H54 (cell line): ENCODE measurements at regions not wholly inside any gene's neighbourhood (a gene's known extent, or its start where the extent isn't known, plus 50 kb on each side); places are given as distances from the start of the nearest gene placed in this dataset.
"Not testable (repeated sequence)": the region's sequence is repeated elsewhere in the genome, so short reads cannot be mapped to it uniquely, and the experiment has no call there.

Source experiments
- DNase-seq: peaks from one replicate; pipeline ENCODE4 v3.0.0; 2011; ENCODE audit warnings: low spot score, mixed read lengths; ENCODE audit not compliant: insufficient read length
- FAIRE-seq: peaks from 3 replicates; lab custom pipeline; 2011; peaks lifted over from hg19 to GRCh38; lab: Jason Lieb, UNC
- POLR2A ChIP-seq: IDR thresholded peaks from 2 replicates; pipeline ENCODE4 v1.6.1; 2011; ENCODE audit warnings: low read depth, mild to moderate bottlenecking, low read length

GRCh38 chr10:61219696-61220095 is 233.5 kb downstream of the TMEM26 start:
- no peak for DNase-seq
- no peak for FAIRE-seq
- no peak for TF ChIP-seq POLR2A

- DNase-seq, result no peak
- no peak for TF ChIP-seq POLR2A
- FAIRE-seq, result no peak
Observed at GRCh38 chr10:61217851-61218565, 235.2 kb downstream of the TMEM26 start.

GRCh38 chr10:61215246-61215645 is 237.9 kb downstream of the TMEM26 start:
- FAIRE-seq, result no peak
- TF ChIP-seq POLR2A, result no peak

DNA sequence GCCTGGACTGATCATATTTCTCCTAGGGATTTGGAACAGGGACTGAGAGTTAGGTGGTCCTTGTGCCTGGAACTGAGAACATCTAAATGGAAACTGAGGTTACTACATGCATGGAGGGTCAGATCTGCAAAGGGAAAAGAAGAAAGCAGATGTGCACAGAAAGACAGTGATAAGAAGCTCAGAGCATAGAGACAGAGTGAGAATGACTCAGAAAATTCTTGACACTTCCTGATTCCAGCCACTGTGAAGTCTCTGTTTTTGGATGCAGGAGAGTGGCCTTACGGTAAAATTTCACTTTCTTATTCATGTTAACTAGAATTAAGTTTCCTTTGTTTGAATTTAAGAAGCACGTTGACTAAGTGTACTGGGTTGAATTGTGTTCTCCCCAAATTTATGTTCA is 241.7 kb downstream of the TMEM26 start:
- FAIRE-seq (no peak), DNase-seq (no peak)
- no peak for TF ChIP-seq POLR2A

More at GRCh38 chr10:61215246-61215645, 237.9 kb downstream of the TMEM26 start:
- DNase-seq, result no peak

- FAIRE-seq, result no peak
- TF ChIP-seq POLR2A, result no peak
Observed at GRCh38 chr10:61197057-61197456, 253.1 kb upstream of the RHOBTB1 start.

GRCh38 chr10:61195211-61195610 is 251.2 kb upstream of the RHOBTB1 start:
- DNase-seq (no peak), FAIRE-seq (no peak)
- TF ChIP-seq POLR2A, result no peak

More at GRCh38 chr10:61197057-61197456, 253.1 kb upstream of the RHOBTB1 start:
- no peak for DNase-seq

- FAIRE-seq, result not testable (repeated sequence)
Observed at GRCh38 chr10:61192589-61192988, 248.6 kb upstream of the RHOBTB1 start.

DNA sequence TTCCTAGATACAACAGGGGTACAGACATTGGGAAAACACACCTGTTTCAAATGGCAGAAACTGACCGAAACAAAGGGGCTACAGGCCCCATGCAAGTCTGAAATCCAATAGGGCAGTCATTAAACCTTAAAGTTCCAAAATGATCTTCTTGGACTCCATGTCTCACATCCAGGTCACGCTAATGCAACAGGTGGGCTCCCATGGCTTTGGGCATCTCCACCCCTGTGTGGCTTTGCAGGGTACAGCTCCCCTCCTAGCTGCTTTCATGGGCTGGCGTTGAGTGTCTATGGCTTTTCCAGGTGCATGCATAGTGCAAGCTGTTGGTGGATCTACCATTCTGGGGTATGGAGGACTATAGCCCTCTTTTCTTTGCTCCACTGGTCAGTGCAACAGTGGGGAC is 248.1 kb upstream of the RHOBTB1 start:
- FAIRE-seq, result no peak

More at GRCh38 chr10:61192589-61192988, 248.6 kb upstream of the RHOBTB1 start:
- not testable (repeated sequence) for DNase-seq

DNA sequence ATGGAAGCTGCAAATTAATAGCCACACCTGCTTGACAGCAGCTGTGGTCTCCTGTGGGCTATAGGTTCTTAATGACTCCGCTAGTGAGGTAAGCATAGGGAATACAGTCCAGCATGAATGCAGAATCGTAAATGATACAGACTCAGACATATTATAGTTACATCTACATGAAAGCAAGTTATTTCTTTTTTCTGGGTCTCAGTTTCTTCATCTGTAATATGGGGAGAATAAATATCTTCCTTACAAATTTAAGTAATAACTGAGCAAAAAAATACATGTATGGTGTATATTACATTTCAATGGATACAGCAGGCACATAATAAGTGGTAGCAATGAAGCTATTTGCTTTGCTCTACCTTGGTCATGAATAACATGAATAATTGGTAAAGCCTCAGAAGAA is 245.9 kb upstream of the RHOBTB1 start:
- no peak for DNase-seq
- FAIRE-seq, result no peak
- TF ChIP-seq POLR2A, result no peak

More for the DNA sequence above, 248.1 kb upstream of the RHOBTB1 start:
- no peak for DNase-seq
- TF ChIP-seq POLR2A, result no peak

GRCh38 chr10:61188691-61189090 is 244.7 kb upstream of the RHOBTB1 start:
- DNase-seq, result no peak
- FAIRE-seq, result no peak
- no peak for TF ChIP-seq POLR2A

GRCh38 chr10:61188101-61188500 is 244.1 kb upstream of the RHOBTB1 start:
- DNase-seq (no peak), FAIRE-seq (no peak)
- no peak for TF ChIP-seq POLR2A

DNA sequence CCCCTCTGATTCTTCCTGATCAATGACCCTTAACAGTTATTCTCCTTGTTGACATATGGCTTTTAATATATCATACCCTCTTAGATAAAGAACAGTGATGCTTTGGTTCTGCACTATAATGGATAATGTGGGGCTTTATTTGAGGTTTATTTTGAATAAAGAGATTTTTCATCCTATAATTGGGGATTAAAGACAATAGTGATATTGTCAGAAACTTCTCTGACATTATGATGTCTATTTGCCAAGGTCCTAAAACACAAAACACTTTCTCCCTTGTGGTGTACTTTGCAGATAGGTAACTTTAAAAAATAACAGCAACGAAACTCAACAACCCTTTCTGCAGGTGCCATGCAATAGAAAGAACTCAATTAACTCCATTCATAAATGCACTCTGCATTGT is 243.6 kb upstream of the RHOBTB1 start:
- no peak for TF ChIP-seq POLR2A
- DNase-seq (no peak), FAIRE-seq (no peak)

GRCh38 chr10:61186408-61186807 is 242.4 kb upstream of the RHOBTB1 start:
- no peak for TF ChIP-seq POLR2A
- FAIRE-seq (no peak), DNase-seq (no peak)

GRCh38 chr10:61184429-61184828 is 240.4 kb upstream of the RHOBTB1 start:
- DNase-seq, result no peak
- FAIRE-seq, result no peak
- TF ChIP-seq POLR2A, result no peak

DNA sequence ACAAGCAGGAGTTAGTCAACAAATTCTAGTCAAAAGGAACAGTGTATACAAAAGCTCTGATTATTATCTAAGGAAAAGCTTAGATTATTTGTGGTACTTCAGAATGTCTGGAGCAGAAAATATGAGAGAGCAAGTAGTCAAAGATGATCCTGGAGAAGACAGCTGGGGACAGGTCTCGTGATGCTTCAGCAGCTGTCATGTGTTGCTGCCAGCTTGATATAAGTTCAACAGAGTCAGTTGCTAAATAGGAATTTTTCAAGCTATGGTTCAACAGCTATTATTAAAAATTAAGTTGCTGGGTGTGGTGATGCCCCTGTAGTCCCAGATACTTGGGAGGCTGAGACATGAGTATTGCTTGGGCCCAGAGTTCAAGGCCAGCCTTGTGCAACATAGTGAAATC is 240.0 kb upstream of the RHOBTB1 start:
- FAIRE-seq (no peak), DNase-seq (no peak)
- no peak for TF ChIP-seq POLR2A
